HCT116 (cell line): ENCODE measurements at regions not wholly inside any gene's neighbourhood (a gene's known extent, or its start where the extent isn't known, plus 50 kb on each side); places are given as distances from the start of the nearest gene placed in this dataset.

ENCODE experiments used
- ATAC-seq: fragments of 200-7000 bp; cut with Tn5 transposase; 2 replicates; pipeline ENCODE4 v1.9.1; 2020; ENCODE audit warnings: mild to moderate bottlenecking, moderate library complexity
- BruUV-seq: library from RNA; stranded (reverse); fragments of 400-500 nt; replicated peaks from 2 replicates; lab custom pipeline; 2021; lab: Mats Ljungman, UMichigan
- CTCF ChIA-PET: fragments of 300-600 bp; sonication (Branson Sonifier 250); formaldehyde crosslinking; loops from one replicate; lab custom pipeline; 2021; ENCODE audit warnings: antibody characterized with exemption; lab: Charles Lee
- POLR2A ChIA-PET: fragments of 300-600, 350-600 bp; sonication (Branson Sonifier 250); formaldehyde crosslinking; loops from one replicate; lab custom pipeline; 2021; ENCODE audit warnings: antibody characterized with exemption; lab: Charles Lee
- RAD21 ChIA-PET, 2 experiments: fragments of 300-600 bp; sonication (Branson Sonifier 250); formaldehyde crosslinking; loops; one replicate each; lab custom pipeline; 2023; ENCODE audit warnings: low total read pairs in 2 of 2; ENCODE audit not compliant: uncharacterized antibody in 2 of 2, unreplicated experiment in 2 of 2, low non-redundant PET in 1 of 2; lab: Charles Lee
- DNase-seq: peaks from one replicate; pipeline ENCODE4 v3.0.0-alpha.2; 2010; ENCODE audit warnings: low read depth, low spot score
- H2AFZ ChIP-seq: fragments of 200-600 bp; shearing (Covaris generic), sonication (generic); 2 replicates; pipeline ENCODE4 v1.6.1; 2017; ENCODE audit warnings: low read depth, mixed run types, mixed read lengths, antibody characterized with exemption, low read length; ENCODE audit not compliant: poor library complexity, severe bottlenecking
- H3K27ac ChIP-seq: 2 replicates; pipeline ENCODE4 v1.5.1; 2012; ENCODE audit warnings: low read depth, low read length
- H3K27me3 ChIP-seq: fragments of 200-600 bp; sonication (generic); 2 replicates; pipeline ENCODE4 v1.6.1; 2016; ENCODE audit warnings: mixed run types, low read length, mixed read lengths; ENCODE audit not compliant: insufficient read depth
- H3K36me3 ChIP-seq, 2 experiments: fragments of 200-500 bp in 1 of 2; fragments of 200-600 bp in 1 of 2; sonication (Bioruptor generic) in 1 of 2; sonication (generic) in 1 of 2; 2 replicates each; pipeline versions ENCODE4 v1.5.1 to v1.6.1; 2014 to 2016; ENCODE audit warnings: low read length in 2 of 2, inconsistent platforms in 1 of 2, mixed read lengths in 1 of 2, mixed run types in 1 of 2; ENCODE audit not compliant: insufficient read depth in 2 of 2, control insufficient read depth in 1 of 2
- H3K4me1 ChIP-seq, 2 experiments: fragments of 200-600 bp in 1 of 2; sonication (generic) in 1 of 2; 2 replicates each; pipeline versions ENCODE4 v1.5.1 to v1.6.1; 2012 to 2017; ENCODE audit warnings: low read length in 2 of 2, inconsistent platforms in 1 of 2, mild to moderate bottlenecking in 1 of 2, mixed read lengths in 1 of 2, mixed run types in 1 of 2, moderate library complexity in 1 of 2; ENCODE audit not compliant: insufficient read depth in 2 of 2, control insufficient read depth in 1 of 2
- H3K4me2 ChIP-seq: fragments of 200-600 bp; sonication (generic); 2 replicates; pipeline ENCODE4 v1.6.1; 2017; ENCODE audit warnings: mixed run types, low read length, mixed read lengths
- H3K4me3 ChIP-seq, 2 experiments: fragments of 200-600 bp in 1 of 2; sonication (generic) in 1 of 2; replicated peaks in 1 of 2; 2 replicates each; pipeline ENCODE4 v1.5.1; 2011 to 2016; ENCODE audit warnings: low read length in 2 of 2, control low read depth in 1 of 2, low read depth in 1 of 2, mild to moderate bottlenecking in 1 of 2, mixed read lengths in 1 of 2, mixed run types in 1 of 2
- H3K79me2 ChIP-seq: fragments of 200-600 bp; sonication (generic); 2 replicates; pipeline ENCODE4 v1.6.1; 2017; ENCODE audit warnings: mild to moderate bottlenecking, mixed run types, low read length, moderate library complexity, mixed read lengths; ENCODE audit not compliant: insufficient read depth
- H3K9ac ChIP-seq: fragments of 200-600 bp; sonication (generic); 2 replicates; pipeline ENCODE4 v1.6.1; 2016; ENCODE audit warnings: low read length, mixed read lengths
- H3K9me2 ChIP-seq: fragments of 200-600 bp; sonication (generic), shearing (Covaris generic); 2 replicates; pipeline ENCODE4 v1.6.1; 2017; ENCODE audit warnings: mixed run types, mild to moderate bottlenecking, moderate library complexity; ENCODE audit not compliant: insufficient read depth
- H3K9me3 ChIP-seq, 2 experiments: fragments of 200-500 bp in 1 of 2; fragments of 200-600 bp in 1 of 2; sonication (Bioruptor generic) in 1 of 2; sonication (generic) in 1 of 2; 2 replicates each; pipeline ENCODE4 v1.6.1; 2014 to 2017; ENCODE audit warnings: low read length in 2 of 2, mixed read lengths in 2 of 2, inconsistent platforms in 1 of 2, low read depth in 1 of 2, mild to moderate bottlenecking in 1 of 2, mixed run types in 1 of 2, moderate library complexity in 1 of 2; ENCODE audit not compliant: control insufficient read depth in 1 of 2, insufficient read depth in 1 of 2
- H4K20me1 ChIP-seq: fragments of 200-600 bp; sonication (generic), shearing (Covaris generic); 2 replicates; pipeline ENCODE4 v1.6.1; 2017; ENCODE audit warnings: mixed run types, mild to moderate bottlenecking, moderate library complexity; ENCODE audit not compliant: insufficient read depth
- CEBPB ChIP-seq: IDR thresholded peaks from 2 replicates; pipeline ENCODE4 v1.6.1; 2012; ENCODE audit warnings: low read depth
- EZH2 ChIP-seq: fragments of 200-600 bp; sonication (generic); IDR thresholded peaks from 2 replicates; pipeline ENCODE4 v1.6.1; 2017; ENCODE audit warnings: antibody characterized with exemption, mixed run types
- EZH2phosphoT487 ChIP-seq: fragments of 200-600 bp; IDR thresholded peaks from 2 replicates; pipeline ENCODE4 v1.6.1; 2018; ENCODE audit warnings: antibody characterized with exemption, borderline replicate concordance
- JUND ChIP-seq: IDR thresholded peaks from 2 replicates; pipeline ENCODE4 v1.6.1; 2012
- POLR2AphosphoS5 ChIP-seq: IDR thresholded peaks from 2 replicates; pipeline ENCODE4 v1.6.1; 2011; ENCODE audit warnings: mild to moderate bottlenecking, low read depth, low read length, moderate library complexity
- RAD21 ChIP-seq: IDR thresholded peaks from 2 replicates; pipeline ENCODE4 v1.6.1; 2012; ENCODE audit warnings: low read depth, mild to moderate bottlenecking
- SIN3A ChIP-seq: IDR thresholded peaks from 2 replicates; pipeline ENCODE4 v1.6.1; 2012; ENCODE audit warnings: low read depth
- SRF ChIP-seq: IDR thresholded peaks from 2 replicates; pipeline ENCODE4 v1.6.1; 2012; ENCODE audit warnings: low read depth
- ZNF274 ChIP-seq: fragments of 200-500 bp; sonication (Bioruptor generic); IDR thresholded peaks from 2 replicates; pipeline ENCODE4 v1.6.1; 2014; ENCODE audit warnings: mild to moderate bottlenecking, low read depth, low read length, inconsistent platforms
- intact Hi-C: fragments of 100-400 bp; cut with micrococcal nuclease; formaldehyde crosslinking; loops from 2 replicates; pipeline ENCODE4 v1.10.0; 2022
- TF ChIP-seq, protein P1 (sequence below): IDR thresholded peaks from 2 replicates; pipeline ENCODE4 v1.6.1; 2012
- TF ChIP-seq, protein P2 (sequence below): IDR thresholded peaks from 2 replicates; pipeline ENCODE4 v1.6.1; 2012; ENCODE audit warnings: low read depth
- TF ChIP-seq, protein P3 (sequence below): IDR thresholded peaks from 2 replicates; pipeline ENCODE4 v1.6.1; 2012
- TF ChIP-seq, protein P4 (sequence below), 3 experiments: fragments of 200-600 bp in 1 of 3; sonication (generic) in 1 of 3; IDR thresholded peaks in 2 of 3; conservative IDR thresholded peaks in 1 of 3; 2 replicates each; pipeline ENCODE4 v1.5.1; 2012 to 2017; ENCODE audit warnings: low read depth in 2 of 3, low read length in 2 of 3, antibody characterized with exemption in 1 of 3, borderline replicate concordance in 1 of 3, control low read depth in 1 of 3, mild to moderate bottlenecking in 1 of 3, mixed read lengths in 1 of 3, mixed run types in 1 of 3, moderate library complexity in 1 of 3; ENCODE audit not compliant: insufficient read depth in 1 of 3

DNA sequence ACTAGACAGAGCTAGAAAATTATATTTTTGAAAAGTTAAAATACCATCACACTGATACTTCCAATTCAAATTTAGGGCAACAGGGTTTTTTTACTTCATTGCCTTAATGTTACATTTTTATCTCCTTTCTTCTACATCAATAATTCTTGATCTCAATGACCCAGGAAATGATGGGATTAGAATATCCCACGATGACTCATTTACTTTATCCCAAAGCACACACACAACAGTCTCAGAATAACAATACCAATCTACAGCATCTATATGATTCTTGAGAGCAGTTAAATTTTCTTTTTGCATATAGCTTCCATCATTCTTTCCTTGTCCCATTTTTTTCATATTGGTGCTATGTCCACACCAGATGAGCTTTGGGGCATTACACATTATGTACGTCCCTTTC is 98.4 kb upstream of the EEPD1 start:
- no peaks in the 10 kb centered on the region for H3K9me2 ChIP-seq
- H3K9me3 ChIP-seq = no peaks in the 10 kb centered on the region
- ChIA-PET RAD21 (no interaction called here), POLR2A (no interaction called here), CTCF (no interaction called here)
- no peak overlapping the region for H3K4me2 ChIP-seq
- H2AFZ ChIP-seq = no peak overlapping the region
- TF ChIP-seq ZNF274 (no peak), JUND (no peak), SRF (no peak), CEBPB (no peak), EZH2 (no peak)
- TF ChIP-seq, protein P1, sequence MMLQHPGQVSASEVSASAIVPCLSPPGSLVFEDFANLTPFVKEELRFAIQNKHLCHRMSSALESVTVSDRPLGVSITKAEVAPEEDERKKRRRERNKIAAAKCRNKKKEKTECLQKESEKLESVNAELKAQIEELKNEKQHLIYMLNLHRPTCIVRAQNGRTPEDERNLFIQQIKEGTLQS = no peak
- TF ChIP-seq, protein P2, sequence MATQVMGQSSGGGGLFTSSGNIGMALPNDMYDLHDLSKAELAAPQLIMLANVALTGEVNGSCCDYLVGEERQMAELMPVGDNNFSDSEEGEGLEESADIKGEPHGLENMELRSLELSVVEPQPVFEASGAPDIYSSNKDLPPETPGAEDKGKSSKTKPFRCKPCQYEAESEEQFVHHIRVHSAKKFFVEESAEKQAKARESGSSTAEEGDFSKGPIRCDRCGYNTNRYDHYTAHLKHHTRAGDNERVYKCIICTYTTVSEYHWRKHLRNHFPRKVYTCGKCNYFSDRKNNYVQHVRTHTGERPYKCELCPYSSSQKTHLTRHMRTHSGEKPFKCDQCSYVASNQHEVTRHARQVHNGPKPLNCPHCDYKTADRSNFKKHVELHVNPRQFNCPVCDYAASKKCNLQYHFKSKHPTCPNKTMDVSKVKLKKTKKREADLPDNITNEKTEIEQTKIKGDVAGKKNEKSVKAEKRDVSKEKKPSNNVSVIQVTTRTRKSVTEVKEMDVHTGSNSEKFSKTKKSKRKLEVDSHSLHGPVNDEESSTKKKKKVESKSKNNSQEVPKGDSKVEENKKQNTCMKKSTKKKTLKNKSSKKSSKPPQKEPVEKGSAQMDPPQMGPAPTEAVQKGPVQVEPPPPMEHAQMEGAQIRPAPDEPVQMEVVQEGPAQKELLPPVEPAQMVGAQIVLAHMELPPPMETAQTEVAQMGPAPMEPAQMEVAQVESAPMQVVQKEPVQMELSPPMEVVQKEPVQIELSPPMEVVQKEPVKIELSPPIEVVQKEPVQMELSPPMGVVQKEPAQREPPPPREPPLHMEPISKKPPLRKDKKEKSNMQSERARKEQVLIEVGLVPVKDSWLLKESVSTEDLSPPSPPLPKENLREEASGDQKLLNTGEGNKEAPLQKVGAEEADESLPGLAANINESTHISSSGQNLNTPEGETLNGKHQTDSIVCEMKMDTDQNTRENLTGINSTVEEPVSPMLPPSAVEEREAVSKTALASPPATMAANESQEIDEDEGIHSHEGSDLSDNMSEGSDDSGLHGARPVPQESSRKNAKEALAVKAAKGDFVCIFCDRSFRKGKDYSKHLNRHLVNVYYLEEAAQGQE = no peak
- DNase-seq = no peak
- no peaks in the 10 kb centered on the region for H4K20me1 ChIP-seq
- no peaks in the 10 kb centered on the region for H3K79me2 ChIP-seq
- no peak for ATAC-seq
- H3K9ac ChIP-seq = no peak overlapping the region
- no peaks in the 10 kb centered on the region for H3K4me1 ChIP-seq
- no peaks in the 10 kb centered on the region for H3K27me3 ChIP-seq
- intact Hi-C loops = no loop called here
- H3K36me3 ChIP-seq = no peaks in the 10 kb centered on the region
- no peak overlapping the region for H3K4me3 ChIP-seq
- H3K27ac ChIP-seq = no peak overlapping the region
- no TSS peak for BruUV-seq

DNA sequence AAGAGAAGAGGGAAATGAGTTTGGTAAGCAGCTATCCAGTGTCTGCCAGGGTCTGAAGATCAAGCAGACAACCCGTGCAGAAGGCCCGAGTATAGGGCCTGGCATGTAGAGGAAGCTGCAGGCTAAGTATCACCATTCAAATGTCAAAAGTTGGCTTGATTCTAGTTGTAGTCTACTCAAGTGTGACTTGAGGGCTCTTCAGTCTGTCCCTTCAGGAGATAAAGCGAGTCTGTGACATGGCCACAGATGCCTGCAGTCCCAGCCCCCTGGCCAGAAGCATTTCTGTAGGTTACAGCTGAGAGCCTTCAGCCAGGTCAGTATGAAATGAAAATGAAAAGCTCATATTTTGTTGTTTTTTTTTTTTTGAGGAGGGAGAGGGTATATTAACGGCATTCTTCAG is 97.8 kb upstream of the EEPD1 start:
- Histone ChIP-seq H3K4me2 (no peak overlapping the region), H3K27ac (no peak overlapping the region), H3K27me3 (no peaks in the 10 kb centered on the region), H3K36me3 (no peaks in the 10 kb centered on the region), H3K9ac (no peak overlapping the region), H3K9me3 (no peaks in the 10 kb centered on the region), H3K4me1 (no peaks in the 10 kb centered on the region), H3K9me2 (no peaks in the 10 kb centered on the region), H4K20me1 (no peaks in the 10 kb centered on the region), H3K4me3 (no peak overlapping the region), H2AFZ (no peak overlapping the region), H3K79me2 (no peaks in the 10 kb centered on the region)
- ChIA-PET CTCF (no interaction called here), RAD21 (interaction anchor here in 1 of 2 experiments (0.6 kb wide), 1 partner anchor 9 kb away, joined by 3 read pairs; no protein-coding TSS in a partner anchor), POLR2A (no interaction called here)
- ATAC-seq (no peak), DNase-seq (no peak)
- BruUV-seq = no TSS peak
- intact Hi-C loops = no loop called here
- TF ChIP-seq EZH2 = no peak
- TF ChIP-seq, protein P3, sequence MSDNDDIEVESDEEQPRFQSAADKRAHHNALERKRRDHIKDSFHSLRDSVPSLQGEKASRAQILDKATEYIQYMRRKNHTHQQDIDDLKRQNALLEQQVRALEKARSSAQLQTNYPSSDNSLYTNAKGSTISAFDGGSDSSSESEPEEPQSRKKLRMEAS = no peak
- TF ChIP-seq JUND = no peak
- no peak for TF ChIP-seq EZH2phosphoT487
- TF ChIP-seq POLR2AphosphoS5 = no peak
- no peak for TF ChIP-seq RAD21
- TF ChIP-seq, protein P1 = no peak
- TF ChIP-seq, protein P4, sequence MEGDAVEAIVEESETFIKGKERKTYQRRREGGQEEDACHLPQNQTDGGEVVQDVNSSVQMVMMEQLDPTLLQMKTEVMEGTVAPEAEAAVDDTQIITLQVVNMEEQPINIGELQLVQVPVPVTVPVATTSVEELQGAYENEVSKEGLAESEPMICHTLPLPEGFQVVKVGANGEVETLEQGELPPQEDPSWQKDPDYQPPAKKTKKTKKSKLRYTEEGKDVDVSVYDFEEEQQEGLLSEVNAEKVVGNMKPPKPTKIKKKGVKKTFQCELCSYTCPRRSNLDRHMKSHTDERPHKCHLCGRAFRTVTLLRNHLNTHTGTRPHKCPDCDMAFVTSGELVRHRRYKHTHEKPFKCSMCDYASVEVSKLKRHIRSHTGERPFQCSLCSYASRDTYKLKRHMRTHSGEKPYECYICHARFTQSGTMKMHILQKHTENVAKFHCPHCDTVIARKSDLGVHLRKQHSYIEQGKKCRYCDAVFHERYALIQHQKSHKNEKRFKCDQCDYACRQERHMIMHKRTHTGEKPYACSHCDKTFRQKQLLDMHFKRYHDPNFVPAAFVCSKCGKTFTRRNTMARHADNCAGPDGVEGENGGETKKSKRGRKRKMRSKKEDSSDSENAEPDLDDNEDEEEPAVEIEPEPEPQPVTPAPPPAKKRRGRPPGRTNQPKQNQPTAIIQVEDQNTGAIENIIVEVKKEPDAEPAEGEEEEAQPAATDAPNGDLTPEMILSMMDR (IDR thresholded peaks at IDR 0.05 in 2 of 3, conservative IDR thresholded peaks at IDR 0.05 in 1 of 3; ENCODE audit: borderline replicate concordance in 1 of 3, insufficient read depth in 1 of 3, low read depth in 2 of 3, low read length in 2 of 3) = no peak
- TF ChIP-seq SIN3A = no peak
- TF ChIP-seq ZNF274 = no peak
- TF ChIP-seq CEBPB = no peak
